HCEC 1CT (cell line): ENCODE measurements at regions not wholly inside any gene's neighbourhood (a gene's known extent, or its start where the extent isn't known, plus 50 kb on each side); places are given as distances from the start of the nearest gene placed in this dataset.

ENCODE experiments used
- DNase-seq: peaks from one replicate; pipeline ENCODE4 v3.0.0-alpha.2; 2017

GRCh38 chr6:88220493-88220892 lies 54.3 kb upstream of the CNR1 start:
- no peak for DNase-seq

- DNase-seq = no peak
Observed at GRCh38 chr6:88216182-88216581, 50.0 kb upstream of the CNR1 start.
